NOMO-1 (cell line): ENCODE measurements at regions not wholly inside any gene's neighbourhood (a gene's known extent, or its start where the extent isn't known, plus 50 kb on each side); places are given as distances from the start of the nearest gene placed in this dataset.
"Not testable (repeated sequence)": the region's sequence is repeated elsewhere in the genome, so short reads cannot be mapped to it uniquely, and the experiment has no call there.

Experiments
- DNase-seq, 2 experiments: peaks; one replicate each; lab custom pipeline; 2025; ENCODE audit not compliant: unreplicated experiment in 2 of 2; lab: John Stamatoyannopoulos, UW

DNA sequence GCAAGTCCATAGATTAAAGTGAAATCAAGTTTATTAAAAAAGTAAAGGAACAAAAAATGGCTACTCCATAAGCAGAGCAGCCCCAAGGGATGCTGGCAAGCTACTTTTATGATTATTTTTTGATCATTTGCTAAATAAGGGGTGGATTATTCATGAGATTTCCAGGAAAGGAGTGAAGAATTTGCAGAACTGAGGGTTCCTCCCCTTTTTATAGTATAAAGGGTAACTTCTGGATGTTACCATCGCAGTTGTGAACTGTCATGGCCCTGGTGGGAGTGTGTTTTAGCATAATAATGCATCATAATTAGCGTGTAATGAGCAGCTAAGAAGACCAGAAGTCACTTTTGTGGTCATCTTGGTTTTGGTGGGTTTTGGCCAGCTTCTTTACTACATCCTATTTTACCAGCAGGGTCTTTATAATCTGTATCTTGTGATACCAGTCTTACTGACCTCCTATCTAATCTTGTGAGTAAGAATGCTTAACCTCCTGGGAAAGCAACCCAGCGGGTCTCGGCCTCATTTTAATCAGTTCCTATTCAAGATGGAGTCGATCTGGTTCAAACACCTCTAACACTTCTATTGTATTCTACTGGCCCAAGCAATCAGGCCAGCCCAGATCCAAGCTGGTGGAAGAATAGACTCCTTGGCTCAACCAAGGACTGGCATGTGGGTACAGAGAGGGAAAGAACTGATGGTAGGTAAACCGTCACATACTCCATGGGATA, 87.9 kb upstream of the NPSR1 start:
- no peak for DNase-seq

DNA sequence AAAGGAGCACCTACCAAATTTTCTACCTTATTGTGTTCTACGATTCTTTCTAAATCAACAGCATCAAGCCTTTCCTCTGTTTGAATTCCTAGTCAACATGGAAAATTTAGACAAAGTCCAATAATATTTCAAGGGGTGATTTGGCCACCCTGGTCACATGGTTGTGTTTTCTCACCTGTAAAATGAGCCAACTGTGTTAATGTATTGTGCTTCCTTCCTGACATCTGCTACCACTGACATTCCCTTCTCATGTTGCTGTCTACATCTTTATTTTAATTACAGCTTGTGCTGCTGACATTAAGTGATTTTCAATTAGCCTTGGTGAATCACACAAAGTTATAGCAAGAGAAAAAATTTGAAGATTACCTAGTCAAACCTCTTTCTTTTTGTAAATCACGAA, 83.0 kb upstream of the NPSR1 start:
- no peak for DNase-seq

DNA sequence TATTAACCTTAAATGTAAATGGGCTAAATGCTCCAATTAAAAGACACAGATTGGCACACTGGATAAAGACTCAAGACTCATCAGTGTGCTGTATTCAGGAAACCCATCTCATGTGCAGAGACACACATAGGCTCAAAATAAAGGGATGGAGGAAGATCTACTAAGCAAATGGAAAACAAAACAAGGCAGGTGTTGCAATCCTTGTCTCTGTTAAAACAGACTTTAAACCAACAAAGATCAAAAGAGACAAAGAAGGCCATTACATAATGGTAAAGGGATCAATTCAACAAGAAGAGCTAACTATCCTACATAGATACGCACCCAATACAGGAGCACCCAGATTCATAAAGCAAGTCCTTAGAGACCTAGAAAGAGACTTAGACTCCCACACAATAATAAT, 80.1 kb upstream of the NPSR1 start:
- not testable (repeated sequence) for DNase-seq

DNA sequence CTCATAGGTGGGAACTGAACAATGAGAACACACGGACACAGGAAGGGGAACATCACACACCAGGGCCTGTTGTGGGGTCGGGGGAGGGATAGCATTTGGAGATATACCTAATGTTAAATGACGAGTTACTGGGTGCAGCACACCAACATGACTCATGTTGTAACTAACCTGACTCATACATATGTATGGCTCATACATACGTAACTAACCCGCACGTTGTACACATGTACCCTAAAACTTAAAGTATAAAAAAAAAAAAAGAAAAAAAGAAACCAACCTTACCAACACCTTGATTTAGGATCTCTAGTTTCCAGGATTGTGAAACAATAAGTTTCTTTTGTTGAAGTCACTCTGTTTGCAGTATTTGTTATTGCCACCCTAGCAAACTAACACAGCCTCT, 76.3 kb upstream of the NPSR1 start:
- not testable (repeated sequence) for DNase-seq

DNA sequence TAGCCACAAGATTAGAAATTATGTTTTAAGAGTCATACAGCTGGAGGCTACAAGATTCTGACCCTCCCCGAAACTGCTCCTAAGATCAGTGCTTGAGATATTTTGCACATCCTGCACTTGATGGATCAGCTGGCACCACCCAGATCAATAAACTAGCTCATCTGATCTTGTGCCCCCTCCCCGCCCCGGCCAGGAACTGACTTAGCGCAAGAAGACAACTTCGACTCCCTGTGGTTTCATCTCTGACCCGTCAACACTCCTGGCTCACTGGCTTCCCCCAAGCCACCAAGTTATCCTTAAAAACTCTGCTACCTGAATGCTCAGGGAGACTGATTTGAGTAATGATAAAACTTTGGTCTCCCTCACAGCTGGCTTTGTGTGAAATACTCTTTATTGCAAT, 73.5 kb upstream of the NPSR1 start:
- no peak for DNase-seq

DNA sequence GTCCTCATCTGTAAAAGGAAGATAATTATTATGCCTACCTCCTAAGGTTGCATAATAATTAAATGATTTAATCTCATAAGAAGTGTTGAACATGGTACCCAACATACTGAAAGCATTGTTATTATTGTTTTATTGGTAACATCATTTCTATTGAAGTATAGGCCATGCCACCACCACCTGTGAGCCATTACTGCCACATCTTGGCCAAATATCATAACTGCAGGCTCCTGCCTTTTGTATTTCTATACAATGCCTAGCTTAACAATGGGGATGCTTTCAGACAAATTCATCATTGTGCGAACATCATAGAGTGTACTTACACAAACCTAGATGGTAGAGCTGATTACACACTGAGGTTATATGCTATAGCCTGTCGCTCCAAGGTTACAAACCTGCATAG, 61.1 kb upstream of the NPSR1 start:
- DNase-seq = peak; percentile 6 to 50

DNA sequence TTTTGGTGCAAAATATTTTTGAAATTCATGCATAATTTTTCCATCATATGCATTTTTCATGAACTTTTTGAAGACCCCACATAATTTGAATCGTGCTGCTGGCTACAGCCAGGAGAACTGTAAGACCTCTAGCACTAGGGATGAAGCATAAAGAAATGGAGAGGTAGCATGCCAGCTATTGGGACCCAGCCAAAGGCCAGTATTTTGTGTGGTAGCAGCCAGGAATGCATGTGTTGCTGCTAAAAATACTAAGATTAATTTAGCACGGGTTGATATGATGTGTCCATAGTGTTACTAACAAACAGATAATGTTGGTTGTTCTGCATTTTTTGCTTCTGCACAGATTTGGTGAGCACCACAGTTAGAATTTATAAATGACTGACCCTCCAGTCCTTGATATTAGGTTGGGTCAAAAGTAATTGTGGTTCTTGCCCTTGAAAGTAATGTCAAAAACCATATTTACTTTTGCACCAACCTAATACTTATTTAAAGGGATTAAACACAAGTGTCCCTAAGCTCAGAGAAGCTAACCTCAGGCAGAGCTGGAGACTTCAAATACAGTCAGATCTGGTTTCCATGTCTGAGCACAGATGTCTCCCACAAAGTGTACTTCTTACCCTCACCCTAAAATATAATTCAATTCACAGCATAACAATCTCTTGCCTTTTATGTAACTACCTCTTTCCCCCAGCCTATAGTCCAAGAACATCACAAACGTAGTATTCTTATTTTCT, 54.1 kb upstream of the NPSR1 start:
- no peak for DNase-seq
